Stomach (tissue), 8 donors: ENCODE measurements at regions not wholly inside any gene's neighbourhood (a gene's known extent, or its start where the extent isn't known, plus 50 kb on each side); places are given as distances from the start of the nearest gene placed in this dataset.

ENCODE experiments used
- DNase-seq, 2 donors: peaks; one replicate each; pipeline versions ENCODE4 v3.0.0 to v3.0.0-alpha.2; 2013 to 2019
- H3K27ac ChIP-seq, 5 donors: fragments of 200-600 bp in 4 of 5; sonication (generic) in 4 of 5; one replicate each; pipeline ENCODE4 v1.5.1; 2013 to 2019; ENCODE audit warnings: mild to moderate bottlenecking in 1 of 5, moderate library complexity in 1 of 5
- H3K27me3 ChIP-seq, 3 donors: fragments of 200-600 bp; sonication (generic); one replicate each; pipeline ENCODE4 v1.5.1; 2017 to 2019; ENCODE audit warnings: mixed run types in 1 of 3
- H3K36me3 ChIP-seq, 4 donors: fragments of 200-600 bp; sonication (generic); 1 replicate in 3 of 4; 2 replicates in 1 of 4; pipeline ENCODE4 v1.5.1; 2016 to 2019
- H3K4me1 ChIP-seq, 4 donors: fragments of 200-600 bp; sonication (generic); one replicate each; pipeline ENCODE4 v1.5.1; 2016 to 2019
- H3K4me3 ChIP-seq, 4 donors: fragments of 200-600 bp; sonication (generic) in 3 of 4; one replicate each; pipeline ENCODE4 v1.5.1; 2016 to 2019; ENCODE audit warnings: mild to moderate bottlenecking in 1 of 4
- H3K9me3 ChIP-seq, 4 donors: fragments of 200-600 bp; sonication (generic); one replicate each; pipeline ENCODE4 v1.5.1; 2016 to 2019
- CTCF ChIP-seq, 7 experiments: fragments of 450-650 bp in 4 of 7; fragments of 200-600 bp in 3 of 7; sonication (generic) in 3 of 7; IDR thresholded peaks; one replicate each; pipeline ENCODE4 v1.5.1; 2016 to 2019; ENCODE audit warnings: antibody characterized with exemption in 7 of 7, control low read depth in 2 of 7, mild to moderate bottlenecking in 1 of 7
- EP300 ChIP-seq: sonication (generic); formaldehyde crosslinking; IDR thresholded peaks from one replicate; pipeline ENCODE4 v1.6.1; 2017; ENCODE audit warnings: antibody characterized with exemption
- POLR2A ChIP-seq, 4 donors: fragments of 450-650 bp; IDR thresholded peaks; one replicate each; pipeline ENCODE4 v1.6.1; 2016; ENCODE audit warnings: antibody characterized with exemption in 4 of 4, control low read depth in 2 of 4, mild to moderate bottlenecking in 1 of 4, moderate library complexity in 1 of 4
- POLR2AphosphoS5 ChIP-seq, 3 donors: sonication (generic); formaldehyde crosslinking; IDR thresholded peaks; one replicate each; pipeline ENCODE4 v1.6.1; 2016; ENCODE audit warnings: antibody characterized with exemption in 3 of 3
- WGBS, 5 donors: extraction: QIAGEN DNeasy Blood & Tissue Kit in 3 of 5; methylation state at CpG; one replicate each; pipeline versions ENCODE4 v1.1.5 to v1.1.7; 2013 to 2018; 5-methylcytosine and 5-hydroxymethylcytosine counted together
- intact Hi-C: fragments of 100-400 bp; cut with DNase I; formaldehyde crosslinking; loops from one replicate; pipeline ENCODE4 v1.15.1; 2023; ENCODE audit warnings: low total_unique reads
- donor health status: healthy with polysubstance abuse.
- donor health status: Bipolar disorder and iron deficiency.
- donor health status: healthy.

GRCh38 chr21:16074950-16075489, 345.2 kb downstream of the USP25 start:
- intact Hi-C loops = no loop called here

GRCh38 chr21:16075649-16076282, 346.0 kb downstream of the USP25 start:
- Histone ChIP-seq H3K27ac (no peak overlapping the region), H3K4me3 (no peak overlapping the region), H3K9me3 (no peaks in the 10 kb centered on the region), H3K27me3 (no peaks in the 10 kb centered on the region), H3K4me1 (peaks cover 0 to 9% (median 0%) of the 10 kb centered on the region in 4 donors), H3K36me3 (no peaks in the 10 kb centered on the region)
- intact Hi-C loops = no loop called here
- TF ChIP-seq CTCF (IDR thresholded peaks at IDR 0.05) (no peak), POLR2AphosphoS5 (IDR thresholded peaks at IDR 0.05) (no peak), POLR2A (IDR thresholded peaks at IDR 0.05) (no peak), EP300 (no peak)
- DNase-seq = no peak
- 62 to 79% (median 76%) methylated on average over 5 of the region's 5 CpGs for WGBS, 5 donors

More at GRCh38 chr21:16074950-16075489, 345.2 kb downstream of the USP25 start:
- Histone ChIP-seq H3K27ac (no peak overlapping the region), H3K4me3 (no peak overlapping the region), H3K36me3 (no peaks in the 10 kb centered on the region), H3K4me1 (peaks cover 0 to 9% (median 0%) of the 10 kb centered on the region in 4 donors), H3K27me3 (no peaks in the 10 kb centered on the region), H3K9me3 (no peaks in the 10 kb centered on the region)
- TF ChIP-seq EP300 = no peak
- no peak for TF ChIP-seq CTCF (IDR thresholded peaks at IDR 0.05)
- no peak for TF ChIP-seq POLR2A (IDR thresholded peaks at IDR 0.05)
- no peak for TF ChIP-seq POLR2AphosphoS5 (IDR thresholded peaks at IDR 0.05)
- WGBS, 5 donors = 65 to 76% (median 72%) methylated on average over 3 of the region's 3 CpGs
- DNase-seq = no peak

GRCh38 chr21:16076465-16076864, 346.7 kb downstream of the USP25 start:
- Histone ChIP-seq H3K4me1 (peaks cover 0 to 9% (median 0%) of the 10 kb centered on the region in 4 donors), H3K9me3 (no peaks in the 10 kb centered on the region), H3K36me3 (no peaks in the 10 kb centered on the region), H3K27ac (peak overlapping the region in 1 of 5 donors; percentile 53), H3K27me3 (no peaks in the 10 kb centered on the region), H3K4me3 (no peak overlapping the region)
- intact Hi-C loops = no loop called here
- no peak for DNase-seq
- TF ChIP-seq EP300 = no peak
- no peak for TF ChIP-seq CTCF (IDR thresholded peaks at IDR 0.05)
- no peak for TF ChIP-seq POLR2AphosphoS5 (IDR thresholded peaks at IDR 0.05)
- no peak for TF ChIP-seq POLR2A (IDR thresholded peaks at IDR 0.05)

- intact Hi-C loops = no loop called here
- no peak for TF ChIP-seq POLR2AphosphoS5 (IDR thresholded peaks at IDR 0.05)
- TF ChIP-seq CTCF (IDR thresholded peaks at IDR 0.05) = no peak
- no peak for TF ChIP-seq POLR2A (IDR thresholded peaks at IDR 0.05)
- TF ChIP-seq EP300 = no peak
- H3K27me3 ChIP-seq = no peaks in the 10 kb centered on the region
- no peak overlapping the region for H3K4me3 ChIP-seq
- no peak for DNase-seq
- 67 to 90% (median 83%) methylated on average over 2 of the region's 2 CpGs for WGBS, 5 donors
- H3K27ac ChIP-seq = peak overlapping the region in 1 of 5 donors; percentile 46
- H3K9me3 ChIP-seq = no peaks in the 10 kb centered on the region
- no peaks in the 10 kb centered on the region for H3K36me3 ChIP-seq
- peaks cover 0 to 15% (median 0%) of the 10 kb centered on the region in 4 donors for H3K4me1 ChIP-seq
Measured at GRCh38 chr21:16078382-16078781, 348.6 kb downstream of the USP25 start.
